LHCN-M2 (cell line): ENCODE measurements at regions not wholly inside any gene's neighbourhood (a gene's known extent, or its start where the extent isn't known, plus 50 kb on each side); places are given as distances from the start of the nearest gene placed in this dataset.

Source experiments
- DNase-seq: peaks from one replicate; pipeline ENCODE4 v3.0.0-alpha.2; 2012; ENCODE audit warnings: low read depth

DNA sequence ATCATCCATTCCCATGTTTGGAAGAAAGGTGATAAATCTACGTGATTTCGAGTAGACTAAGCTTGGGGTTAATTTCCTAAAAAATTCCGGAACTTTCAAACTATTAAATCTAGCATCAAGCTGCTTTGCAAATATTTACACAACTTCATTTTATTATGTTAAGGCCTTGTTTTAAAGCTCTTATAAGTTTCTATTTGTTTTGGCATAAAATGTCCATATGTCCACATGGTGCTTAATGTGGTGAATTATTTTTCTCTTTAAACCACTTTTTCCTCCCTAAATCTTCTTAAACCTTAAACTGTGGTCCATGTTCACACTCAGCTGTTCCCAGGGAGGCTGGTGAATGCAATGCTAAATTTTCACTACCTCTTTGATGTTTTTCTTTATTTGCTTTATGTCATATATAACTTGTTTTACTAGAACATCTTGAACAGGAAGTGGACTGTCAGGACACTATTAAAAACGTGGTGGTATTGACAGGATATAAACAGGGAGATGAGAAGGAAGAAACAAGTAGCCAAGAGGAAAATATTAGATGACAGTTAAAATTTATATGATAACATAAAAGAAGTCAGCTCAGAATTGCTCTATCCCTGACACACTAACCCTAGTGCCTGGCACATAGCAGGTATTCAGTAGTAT lies 72.5 kb upstream of the AGTR1 start:
- DNase-seq, result no peak

DNA sequence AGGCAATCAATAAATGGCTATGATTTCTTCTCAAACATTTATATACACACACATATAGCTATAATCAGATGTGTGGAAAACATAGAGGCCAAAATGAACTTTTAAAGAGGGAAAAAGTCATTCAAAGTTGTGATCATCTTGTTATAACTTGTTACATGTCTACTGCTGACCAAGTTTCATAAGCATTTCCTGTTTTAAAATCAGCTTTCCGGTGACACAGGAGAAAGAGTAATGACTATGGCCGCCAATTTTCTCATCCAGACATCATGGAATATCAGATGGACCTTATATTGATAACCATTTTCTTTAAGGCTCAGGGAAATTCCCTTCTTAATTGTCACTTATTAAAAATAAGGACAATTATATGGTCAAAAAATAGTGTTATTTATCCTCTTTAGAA lies 71.7 kb upstream of the AGTR1 start:
- DNase-seq, result no peak

DNA sequence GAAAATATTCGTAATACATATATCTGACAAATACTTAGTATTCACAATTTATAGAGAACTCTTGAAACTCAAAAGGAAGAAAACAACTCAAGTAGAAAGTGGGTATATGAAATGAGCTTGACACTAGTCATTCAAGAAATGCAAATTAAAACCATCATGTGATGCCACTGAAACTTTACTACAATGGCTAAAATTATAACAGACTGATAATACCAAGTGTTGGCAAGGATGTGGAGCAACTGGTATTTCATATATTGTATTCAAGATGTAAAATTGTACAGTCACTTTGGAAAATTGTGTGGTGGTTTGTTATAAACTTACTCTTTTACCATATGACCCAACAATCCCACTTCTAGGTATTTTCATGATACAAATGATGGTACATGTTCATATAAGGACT lies 68.7 kb upstream of the AGTR1 start:
- DNase-seq, result no peak

DNA sequence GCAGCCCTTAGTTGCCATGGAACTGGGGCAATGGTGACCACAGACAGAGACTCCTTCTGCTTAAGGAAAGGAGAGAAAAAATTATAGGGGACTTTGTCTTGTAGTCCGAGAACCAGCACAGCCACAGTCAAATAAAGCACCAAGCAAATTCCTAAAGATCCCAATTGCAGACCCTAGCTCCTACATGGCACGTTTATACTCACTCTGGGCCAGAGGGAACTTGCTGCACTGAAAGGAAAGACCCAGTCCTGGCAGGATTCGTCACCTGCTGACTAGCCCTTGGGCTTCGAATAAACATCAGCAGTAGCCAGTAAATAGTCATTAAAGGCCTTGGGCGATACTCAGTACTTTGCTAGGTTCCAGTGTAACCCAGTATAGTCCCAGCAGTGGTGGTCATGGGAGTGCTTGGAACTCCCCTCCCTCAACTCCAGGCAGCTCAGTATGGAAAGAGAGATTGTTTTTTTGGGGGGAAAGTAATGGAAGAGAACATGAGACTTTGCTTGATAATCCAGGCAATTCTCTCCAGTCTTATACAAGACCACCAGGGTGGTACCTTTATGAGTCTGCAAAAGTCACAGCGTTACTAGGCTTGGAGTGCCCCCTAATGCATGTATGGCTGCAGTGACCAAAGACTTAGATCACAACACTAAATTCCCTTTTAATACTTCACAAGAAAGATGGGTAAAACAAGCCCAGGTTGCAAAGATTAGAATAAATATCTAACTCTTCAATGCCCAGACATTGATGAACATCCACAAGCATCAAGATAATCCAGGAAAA lies 66.4 kb upstream of the AGTR1 start:
- no peak for DNase-seq

DNA sequence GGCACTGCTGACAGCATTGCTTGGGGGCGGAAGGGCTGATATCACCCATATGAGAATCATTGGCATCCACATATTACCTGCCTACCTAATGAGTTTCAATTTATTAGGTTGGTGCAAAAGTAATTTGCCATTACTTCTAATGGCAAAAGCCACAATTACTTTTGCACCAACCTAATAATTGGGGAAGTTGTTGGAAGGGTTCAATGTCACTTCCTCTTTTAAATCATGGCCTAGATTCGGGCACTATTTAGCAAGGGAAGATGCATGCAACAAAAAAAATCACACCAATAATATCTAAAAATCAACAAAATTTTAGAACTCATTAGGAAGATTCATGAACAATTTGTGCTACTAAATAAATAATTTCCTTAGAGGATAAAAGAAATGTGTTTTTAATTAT lies 56.0 kb upstream of the AGTR1 start:
- DNase-seq, result no peak

DNA sequence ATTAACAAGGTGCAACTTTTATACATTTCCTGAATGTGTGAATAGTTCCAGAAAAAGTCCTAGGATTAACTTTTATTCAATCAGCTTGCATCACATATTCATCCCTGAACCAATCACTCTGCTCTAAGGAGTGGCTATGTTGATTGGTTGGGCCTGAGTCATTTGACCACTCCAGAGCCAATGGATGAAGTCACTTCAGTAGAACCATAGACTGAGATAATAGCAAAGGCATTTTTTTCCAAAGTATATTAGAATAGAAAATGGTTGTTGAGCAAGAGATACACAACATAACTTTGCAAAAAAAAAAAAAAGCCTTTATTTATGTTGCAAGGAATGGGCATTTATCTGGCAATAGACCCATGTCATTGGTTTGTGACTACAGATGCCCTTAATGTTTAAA lies 55.5 kb upstream of the AGTR1 start:
- DNase-seq, result no peak

DNA sequence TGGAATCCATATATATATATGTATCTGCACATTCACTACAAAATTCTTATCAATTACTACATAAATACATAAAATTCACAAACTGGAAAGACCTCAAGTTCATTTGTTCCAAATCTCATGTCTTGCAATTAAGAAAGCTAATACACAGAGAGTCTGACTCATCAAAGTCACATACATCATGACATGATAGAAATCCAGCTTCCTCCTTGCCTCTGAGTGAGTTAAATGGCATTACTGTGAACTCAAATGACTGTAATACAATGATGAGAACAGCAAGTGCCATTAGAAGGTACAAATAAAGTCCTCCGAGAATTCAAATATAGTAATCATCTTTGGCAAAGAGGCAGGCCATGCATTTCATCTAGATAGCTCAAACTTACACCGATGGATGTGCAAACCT lies 55.1 kb upstream of the AGTR1 start:
- peak; percentile 64 for DNase-seq

DNA sequence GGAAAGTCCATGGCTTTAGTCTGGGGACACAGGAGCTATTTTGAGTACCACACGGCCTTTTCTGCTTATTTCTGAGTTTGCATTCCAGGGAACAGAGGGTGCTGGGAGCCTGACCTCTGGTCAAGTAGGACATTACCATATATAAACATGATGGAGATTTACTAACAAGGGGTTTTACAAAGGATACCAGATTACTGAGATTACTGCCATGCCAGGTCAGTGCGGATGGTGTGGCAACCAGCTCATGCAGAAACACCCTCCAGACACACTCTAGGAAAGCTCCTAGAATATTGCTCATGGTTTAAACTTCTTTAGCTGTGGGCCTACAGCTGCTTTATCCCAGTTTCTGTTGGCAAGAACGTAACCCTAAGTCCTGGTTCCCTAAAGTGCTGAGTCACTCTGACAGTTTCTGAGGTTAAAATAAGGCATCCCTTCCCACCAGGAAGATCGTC lies 54.3 kb upstream of the AGTR1 start:
- peak; percentile 94 for DNase-seq

DNA sequence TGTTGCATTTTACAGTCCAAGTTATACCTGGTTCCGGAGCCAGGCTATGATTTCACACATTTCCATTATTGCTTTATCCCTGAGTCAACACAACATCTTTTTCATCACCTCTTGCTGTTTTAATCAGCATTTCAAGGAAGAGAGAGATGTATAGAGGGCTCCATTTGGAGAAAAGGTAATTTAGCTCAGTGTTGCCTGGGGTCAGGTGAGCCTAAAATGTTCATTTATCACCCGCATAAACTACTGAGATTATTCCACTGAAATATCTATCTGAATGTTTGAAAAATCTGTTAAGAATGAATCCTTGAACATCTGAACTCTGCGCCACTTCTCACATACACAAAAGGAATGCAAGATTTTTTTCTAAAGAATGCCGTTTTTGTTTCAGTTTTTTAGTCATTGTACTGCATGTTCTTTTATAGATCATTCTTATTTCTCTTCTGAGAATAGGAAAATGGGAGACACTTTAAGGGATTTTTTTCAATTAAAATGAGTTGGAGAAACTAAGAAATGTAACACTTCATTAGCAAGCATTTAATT lies 51.5 kb upstream of the AGTR1 start:
- DNase-seq, result no peak
